Glutamatergic neuron (in vitro differentiated cells): ENCODE measurements at regions not wholly inside any gene's neighbourhood (a gene's known extent, or its start where the extent isn't known, plus 50 kb on each side); places are given as distances from the start of the nearest gene placed in this dataset.
"Not testable (repeated sequence)": the region's sequence is repeated elsewhere in the genome, so short reads cannot be mapped to it uniquely, and the experiment has no call there.

Experiments used
- DNase-seq: peaks from one replicate; pipeline ENCODE4 v3.0.0; 2022
- H3K27ac Mint-ChIP-seq: one replicate; pipeline ENCODE4 v1.8.0; 2020; ENCODE audit warnings: mild to moderate bottlenecking, mixed read lengths, inconsistent platforms; ENCODE audit not compliant: unreplicated experiment
- H3K27me3 Mint-ChIP-seq: one replicate; pipeline ENCODE4 v1.8.0; 2020; ENCODE audit warnings: mild to moderate bottlenecking, moderate library complexity, mixed read lengths, inconsistent platforms; ENCODE audit not compliant: unreplicated experiment
- H3K36me3 Mint-ChIP-seq: one replicate; pipeline ENCODE4 v1.8.0; 2020; ENCODE audit warnings: mild to moderate bottlenecking, mixed read lengths, inconsistent platforms; ENCODE audit not compliant: unreplicated experiment
- H3K4me1 Mint-ChIP-seq: one replicate; pipeline ENCODE4 v1.8.0; 2020; ENCODE audit warnings: mild to moderate bottlenecking, low read depth, mixed read lengths, inconsistent platforms; ENCODE audit not compliant: unreplicated experiment
- H3K4me3 Mint-ChIP-seq: one replicate; pipeline ENCODE4 v1.8.0; 2020; ENCODE audit warnings: mild to moderate bottlenecking, mixed read lengths, inconsistent platforms; ENCODE audit not compliant: unreplicated experiment
- H3K9me3 Mint-ChIP-seq: one replicate; pipeline ENCODE4 v1.8.0; 2020; ENCODE audit warnings: mild to moderate bottlenecking, moderate library complexity, mixed read lengths, inconsistent platforms; ENCODE audit not compliant: unreplicated experiment
- TF ChIP-seq, protein P1 (sequence below): fragments of 200-600 bp; sonication (generic); IDR thresholded peaks from one replicate; pipeline ENCODE4 v1.5.0; 2021; ENCODE audit not compliant: partially characterized antibody, unreplicated experiment

DNA sequence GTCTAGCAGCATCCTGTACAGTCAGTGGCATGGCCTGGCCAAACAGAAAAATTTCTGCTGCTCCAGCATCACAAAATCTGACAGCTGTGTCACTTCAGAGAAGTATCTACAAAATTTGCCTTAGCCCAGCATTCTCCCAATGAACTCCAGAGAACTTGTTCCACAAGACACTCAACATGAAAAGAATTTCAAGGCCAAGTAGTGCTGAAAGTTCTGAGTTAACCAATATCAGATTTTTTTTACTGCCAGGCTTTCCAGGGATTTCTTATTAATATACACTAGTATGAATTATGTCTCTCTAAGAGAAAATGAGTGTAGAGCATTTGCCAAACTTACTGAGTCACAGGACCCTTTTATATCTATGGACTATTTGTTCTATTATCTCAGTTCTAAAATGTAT, 68.8 kb downstream of the OR5AK2 start:
- Mint-ChIP-seq H3K27ac (no peak overlapping the region), H3K4me3 (no peak overlapping the region), H3K9me3 (peaks cover 4% of the 10 kb centered on the region), H3K36me3 (no peaks in the 10 kb centered on the region), H3K27me3 (no peaks in the 10 kb centered on the region), H3K4me1 (no peaks in the 10 kb centered on the region)
- TF ChIP-seq, protein P1, sequence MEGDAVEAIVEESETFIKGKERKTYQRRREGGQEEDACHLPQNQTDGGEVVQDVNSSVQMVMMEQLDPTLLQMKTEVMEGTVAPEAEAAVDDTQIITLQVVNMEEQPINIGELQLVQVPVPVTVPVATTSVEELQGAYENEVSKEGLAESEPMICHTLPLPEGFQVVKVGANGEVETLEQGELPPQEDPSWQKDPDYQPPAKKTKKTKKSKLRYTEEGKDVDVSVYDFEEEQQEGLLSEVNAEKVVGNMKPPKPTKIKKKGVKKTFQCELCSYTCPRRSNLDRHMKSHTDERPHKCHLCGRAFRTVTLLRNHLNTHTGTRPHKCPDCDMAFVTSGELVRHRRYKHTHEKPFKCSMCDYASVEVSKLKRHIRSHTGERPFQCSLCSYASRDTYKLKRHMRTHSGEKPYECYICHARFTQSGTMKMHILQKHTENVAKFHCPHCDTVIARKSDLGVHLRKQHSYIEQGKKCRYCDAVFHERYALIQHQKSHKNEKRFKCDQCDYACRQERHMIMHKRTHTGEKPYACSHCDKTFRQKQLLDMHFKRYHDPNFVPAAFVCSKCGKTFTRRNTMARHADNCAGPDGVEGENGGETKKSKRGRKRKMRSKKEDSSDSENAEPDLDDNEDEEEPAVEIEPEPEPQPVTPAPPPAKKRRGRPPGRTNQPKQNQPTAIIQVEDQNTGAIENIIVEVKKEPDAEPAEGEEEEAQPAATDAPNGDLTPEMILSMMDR = no peak
- DNase-seq = no peak

DNA sequence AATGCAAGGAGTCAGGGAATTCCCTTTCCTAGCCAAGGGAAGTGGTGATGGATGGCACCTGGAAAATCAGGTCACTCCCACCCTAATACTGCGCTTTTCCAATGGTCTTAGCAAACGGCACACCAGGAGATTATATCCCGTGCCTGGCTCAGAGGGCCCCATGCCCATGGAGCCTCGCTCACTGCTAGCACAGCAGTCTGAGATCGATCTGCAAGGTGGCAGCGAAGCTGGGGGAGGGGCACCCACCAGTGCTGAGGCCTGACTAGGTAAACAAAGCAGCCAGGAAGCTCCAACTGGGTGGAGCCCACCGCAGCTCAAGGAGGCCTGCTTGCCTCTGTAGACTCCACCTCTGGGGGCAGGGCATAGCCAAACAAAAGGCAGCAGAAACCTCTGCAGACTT, 74.2 kb downstream of the OR5AK2 start:
- H3K4me1 Mint-ChIP-seq, DNase-seq, H3K27me3 Mint-ChIP-seq, H3K9me3 Mint-ChIP-seq, H3K27ac Mint-ChIP-seq, H3K36me3 Mint-ChIP-seq, H3K4me3 Mint-ChIP-seq: not testable (repeated sequence)

DNA sequence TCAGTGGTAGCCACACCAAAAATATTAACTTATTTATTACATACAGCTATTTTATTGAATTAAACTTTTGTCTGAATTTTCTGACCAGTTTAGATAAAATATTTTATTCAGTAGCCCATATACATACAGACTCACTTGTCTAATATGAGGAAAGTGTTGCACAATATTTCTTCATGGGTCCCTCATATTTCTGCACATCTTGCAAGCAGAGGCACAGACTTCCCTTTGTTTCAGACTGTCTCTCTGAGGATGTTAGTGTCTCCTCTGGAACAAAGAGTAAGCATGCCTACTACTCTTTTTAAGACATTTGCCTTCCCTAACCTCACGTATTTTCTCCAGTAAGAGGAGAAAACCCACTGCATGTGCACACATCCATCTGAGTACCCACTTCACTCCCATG, 81.2 kb downstream of the OR5AK2 start:
- Mint-ChIP-seq H3K9me3 (no peaks in the 10 kb centered on the region), H3K4me1 (no peaks in the 10 kb centered on the region), H3K27me3 (no peaks in the 10 kb centered on the region), H3K36me3 (no peaks in the 10 kb centered on the region), H3K27ac (no peak overlapping the region), H3K4me3 (no peak overlapping the region)
- DNase-seq = no peak
- TF ChIP-seq, protein P1 = no peak

DNA sequence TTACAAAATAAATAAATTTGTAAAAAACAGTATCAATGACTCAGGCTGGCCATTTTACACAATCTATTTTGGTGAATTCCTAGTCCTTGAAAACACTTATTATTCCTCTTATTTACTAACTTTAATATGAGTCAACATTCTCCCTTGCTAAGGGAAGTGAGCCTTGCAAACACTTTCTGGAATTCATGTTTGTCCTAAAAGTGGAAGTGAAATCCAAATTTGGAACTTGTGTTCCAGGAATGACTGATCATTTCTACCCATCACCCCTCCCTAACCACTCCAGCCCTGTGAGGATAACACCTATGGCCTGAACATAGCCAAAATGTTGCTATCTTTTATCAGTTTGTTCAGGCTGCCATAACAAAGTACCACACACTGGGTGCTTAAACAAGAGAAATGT, 83.1 kb downstream of the OR5AK2 start:
- no peaks in the 10 kb centered on the region for H3K9me3 Mint-ChIP-seq

DNA sequence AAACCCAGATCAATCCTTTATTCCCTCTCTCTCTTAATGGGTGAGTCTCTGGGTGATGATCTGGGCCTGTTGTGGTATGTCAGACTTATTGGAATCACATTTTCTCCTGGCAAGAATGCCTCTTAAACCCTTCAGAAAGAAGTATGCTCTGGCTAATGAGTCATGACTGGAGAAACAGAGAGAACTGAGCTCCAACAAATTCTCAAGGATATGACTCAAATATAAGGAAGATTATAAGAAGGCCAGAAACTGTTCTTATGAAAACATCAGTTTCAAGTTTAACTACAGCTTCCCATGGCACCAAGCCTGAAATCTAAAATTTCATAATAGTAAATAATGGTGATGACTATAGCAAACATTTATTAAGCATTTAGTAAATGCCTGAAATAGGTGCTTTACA, 83.9 kb downstream of the OR5AK2 start:
- Mint-ChIP-seq H3K9me3 (peaks cover 3% of the 10 kb centered on the region), H3K36me3 (no peaks in the 10 kb centered on the region), H3K27ac (no peak overlapping the region), H3K27me3 (no peaks in the 10 kb centered on the region), H3K4me1 (no peaks in the 10 kb centered on the region), H3K4me3 (no peak overlapping the region)
- TF ChIP-seq, protein P1 = no peak
- no peak for DNase-seq

More for the DNA sequence above, 83.1 kb downstream of the OR5AK2 start:
- TF ChIP-seq, protein P1 = no peak
- Mint-ChIP-seq H3K27ac (no peak overlapping the region), H3K4me3 (no peak overlapping the region), H3K36me3 (no peaks in the 10 kb centered on the region), H3K27me3 (no peaks in the 10 kb centered on the region), H3K4me1 (no peaks in the 10 kb centered on the region)
- DNase-seq = no peak

DNA sequence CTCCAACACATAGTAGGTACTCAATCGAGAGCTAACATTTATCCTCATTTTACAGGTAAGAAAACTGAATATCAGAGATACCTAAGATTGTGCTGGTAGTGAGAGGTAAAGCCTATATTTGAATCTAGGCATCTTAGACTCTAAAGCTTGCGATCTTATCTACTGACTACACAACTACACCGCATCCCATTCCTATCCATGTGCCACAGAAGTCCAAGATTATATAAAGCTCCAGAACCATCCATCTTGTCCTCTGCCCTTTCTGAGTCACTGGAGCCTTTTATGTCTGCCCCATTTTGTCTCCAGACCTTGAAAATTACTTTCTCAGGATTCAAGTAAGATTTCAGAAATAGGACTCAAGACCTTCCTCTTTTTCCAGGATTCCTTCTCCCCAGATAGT, 84.4 kb downstream of the OR5AK2 start:
- H3K27ac Mint-ChIP-seq = no peak overlapping the region
- no peak for DNase-seq
- TF ChIP-seq, protein P1 = no peak
- peaks cover 3% of the 10 kb centered on the region for H3K9me3 Mint-ChIP-seq
- no peaks in the 10 kb centered on the region for H3K4me1 Mint-ChIP-seq
- no peaks in the 10 kb centered on the region for H3K36me3 Mint-ChIP-seq
- no peaks in the 10 kb centered on the region for H3K27me3 Mint-ChIP-seq
- no peak overlapping the region for H3K4me3 Mint-ChIP-seq
